ENCODE measurements at regions not wholly inside any gene's neighbourhood (a gene's known extent, or its start where the extent isn't known, plus 50 kb on each side); places are given as distances from the start of the nearest gene placed in this dataset.
"Not testable (repeated sequence)": the region's sequence is repeated elsewhere in the genome, so short reads cannot be mapped to it uniquely, and the experiment has no call there.

GRCh38 chr3:87780811-87781210, 278.0 kb downstream of the CGGBP1 start:
- Histone ChIP-seq H3K27ac (ENCODE audit: low read length) (no peak overlapping the region), H3K4me3 (ENCODE audit: low read length in 2 of 2) (no peak overlapping the region), H3K36me3 (ENCODE audit: control insufficient read depth in 2 of 2, insufficient read depth in 2 of 2, low read length in 2 of 2) (no peaks in the 10 kb centered on the region), H3K9ac (ENCODE audit: low read length in 2 of 2) (no peak overlapping the region), H3K9me3 (ENCODE audit: control insufficient read depth in 2 of 2, low read length in 2 of 2) (no peaks in the 10 kb centered on the region), H3K27me3 (ENCODE audit: control insufficient read depth in 1 of 2, insufficient read depth in 2 of 2, low read length in 2 of 2) (no peaks in the 10 kb centered on the region), H3K4me1 (ENCODE audit: control insufficient read depth, insufficient read depth, low read length) (no peaks in the 10 kb centered on the region)

- no peaks in the 10 kb centered on the region for H3K36me3 ChIP-seq (ENCODE audit: control insufficient read depth in 2 of 2, insufficient read depth in 2 of 2, low read length in 2 of 2)
- no peaks in the 10 kb centered on the region for H3K9me3 ChIP-seq (ENCODE audit: control insufficient read depth in 2 of 2, low read length in 2 of 2)
- no peak overlapping the region for H3K27ac ChIP-seq (ENCODE audit: low read length)
- no peaks in the 10 kb centered on the region for H3K4me1 ChIP-seq (ENCODE audit: control insufficient read depth, insufficient read depth, low read length)
- H3K9ac ChIP-seq (ENCODE audit: low read length in 2 of 2): no peak overlapping the region
- H3K4me3 ChIP-seq (ENCODE audit: low read length in 2 of 2): no peak overlapping the region
- no peaks in the 10 kb centered on the region for H3K27me3 ChIP-seq (ENCODE audit: control insufficient read depth in 1 of 2, insufficient read depth in 2 of 2, low read length in 2 of 2)
Observed at GRCh38 chr3:87778876-87779275, 279.9 kb downstream of the CGGBP1 start.

- Histone ChIP-seq H3K9me3 (ENCODE audit: control insufficient read depth in 2 of 2, low read length in 2 of 2) (no peaks in the 10 kb centered on the region), H3K4me3 (ENCODE audit: low read length in 2 of 2) (no peak overlapping the region), H3K4me1 (ENCODE audit: control insufficient read depth, insufficient read depth, low read length) (no peaks in the 10 kb centered on the region), H3K27me3 (ENCODE audit: control insufficient read depth in 1 of 2, insufficient read depth in 2 of 2, low read length in 2 of 2) (no peaks in the 10 kb centered on the region), H3K36me3 (ENCODE audit: control insufficient read depth in 2 of 2, insufficient read depth in 2 of 2, low read length in 2 of 2) (no peaks in the 10 kb centered on the region), H3K27ac (ENCODE audit: low read length) (no peak overlapping the region), H3K9ac (ENCODE audit: low read length in 2 of 2) (no peak overlapping the region)
Observed at GRCh38 chr3:87771337-87772192, 287.2 kb downstream of the CGGBP1 start.

GRCh38 chr3:87766721-87767120, 292.1 kb downstream of the CGGBP1 start:
- no peaks in the 10 kb centered on the region for H3K4me1 ChIP-seq (ENCODE audit: control insufficient read depth, insufficient read depth, low read length)
- no peaks in the 10 kb centered on the region for H3K9me3 ChIP-seq (ENCODE audit: control insufficient read depth in 2 of 2, low read length in 2 of 2)
- no peak overlapping the region for H3K9ac ChIP-seq (ENCODE audit: low read length in 2 of 2)
- no peaks in the 10 kb centered on the region for H3K27me3 ChIP-seq (ENCODE audit: control insufficient read depth in 1 of 2, insufficient read depth in 2 of 2, low read length in 2 of 2)
- no peak overlapping the region for H3K27ac ChIP-seq (ENCODE audit: low read length)
- no peaks in the 10 kb centered on the region for H3K36me3 ChIP-seq (ENCODE audit: control insufficient read depth in 2 of 2, insufficient read depth in 2 of 2, low read length in 2 of 2)
- H3K4me3 ChIP-seq (ENCODE audit: low read length in 2 of 2): no peak overlapping the region

GRCh38 chr3:87765256-87765655, 293.5 kb downstream of the CGGBP1 start:
- H3K36me3 ChIP-seq (ENCODE audit: control insufficient read depth in 2 of 2, insufficient read depth in 2 of 2, low read length in 2 of 2): no peaks in the 10 kb centered on the region
- H3K9ac ChIP-seq (ENCODE audit: low read length in 2 of 2): no peak overlapping the region
- H3K9me3 ChIP-seq (ENCODE audit: control insufficient read depth in 2 of 2, low read length in 2 of 2): no peaks in the 10 kb centered on the region
- no peaks in the 10 kb centered on the region for H3K27me3 ChIP-seq (ENCODE audit: control insufficient read depth in 1 of 2, insufficient read depth in 2 of 2, low read length in 2 of 2)
- H3K4me1 ChIP-seq (ENCODE audit: control insufficient read depth, insufficient read depth, low read length): no peaks in the 10 kb centered on the region
- no peak overlapping the region for H3K27ac ChIP-seq (ENCODE audit: low read length)
- H3K4me3 ChIP-seq (ENCODE audit: low read length in 2 of 2): no peak overlapping the region

- no peaks in the 10 kb centered on the region for H3K27me3 ChIP-seq (ENCODE audit: control insufficient read depth in 1 of 2, insufficient read depth in 2 of 2, low read length in 2 of 2)
- H3K27ac ChIP-seq (ENCODE audit: low read length): no peak overlapping the region
- H3K36me3 ChIP-seq (ENCODE audit: control insufficient read depth in 2 of 2, insufficient read depth in 2 of 2, low read length in 2 of 2): no peaks in the 10 kb centered on the region
- no peaks in the 10 kb centered on the region for H3K4me1 ChIP-seq (ENCODE audit: control insufficient read depth, insufficient read depth, low read length)
- H3K9me3 ChIP-seq (ENCODE audit: control insufficient read depth in 2 of 2, low read length in 2 of 2): no peaks in the 10 kb centered on the region
- no peak overlapping the region for H3K4me3 ChIP-seq (ENCODE audit: low read length in 2 of 2)
- H3K9ac ChIP-seq (ENCODE audit: low read length in 2 of 2): no peak overlapping the region
Observed at GRCh38 chr3:87761795-87762194, 297.0 kb downstream of the CGGBP1 start.

- Histone ChIP-seq H3K4me1 (ENCODE audit: control insufficient read depth, insufficient read depth, low read length) (no peaks in the 10 kb centered on the region), H3K9ac (ENCODE audit: low read length in 2 of 2) (no peak overlapping the region), H3K4me3 (ENCODE audit: low read length in 2 of 2) (no peak overlapping the region), H3K36me3 (ENCODE audit: control insufficient read depth in 2 of 2, insufficient read depth in 2 of 2, low read length in 2 of 2) (no peaks in the 10 kb centered on the region), H3K27ac (ENCODE audit: low read length) (no peak overlapping the region), H3K27me3 (ENCODE audit: control insufficient read depth in 1 of 2, insufficient read depth in 2 of 2, low read length in 2 of 2) (no peaks in the 10 kb centered on the region), H3K9me3 (ENCODE audit: control insufficient read depth in 2 of 2, low read length in 2 of 2) (no peaks in the 10 kb centered on the region)
Observed at GRCh38 chr3:87761341-87761740, 297.5 kb downstream of the CGGBP1 start.

GRCh38 chr3:87756616-87757015, 302.2 kb downstream of the CGGBP1 start:
- no peaks in the 10 kb centered on the region for H3K9me3 ChIP-seq (ENCODE audit: control insufficient read depth in 2 of 2, low read length in 2 of 2)
- H3K36me3 ChIP-seq (ENCODE audit: control insufficient read depth in 2 of 2, insufficient read depth in 2 of 2, low read length in 2 of 2): no peaks in the 10 kb centered on the region
- no peaks in the 10 kb centered on the region for H3K27me3 ChIP-seq (ENCODE audit: control insufficient read depth in 1 of 2, insufficient read depth in 2 of 2, low read length in 2 of 2)
- H3K4me1 ChIP-seq (ENCODE audit: control insufficient read depth, insufficient read depth, low read length): no peaks in the 10 kb centered on the region
- no peak overlapping the region for H3K4me3 ChIP-seq (ENCODE audit: low read length in 2 of 2)
- no peak overlapping the region for H3K9ac ChIP-seq (ENCODE audit: low read length in 2 of 2)
- no peak overlapping the region for H3K27ac ChIP-seq (ENCODE audit: low read length)

- Histone ChIP-seq H3K27me3 (ENCODE audit: control insufficient read depth in 1 of 2, insufficient read depth in 2 of 2, low read length in 2 of 2) (no peaks in the 10 kb centered on the region), H3K4me3 (ENCODE audit: low read length in 2 of 2) (no peak overlapping the region), H3K4me1 (ENCODE audit: control insufficient read depth, insufficient read depth, low read length) (no peaks in the 10 kb centered on the region), H3K27ac (ENCODE audit: low read length) (no peak overlapping the region), H3K36me3 (ENCODE audit: control insufficient read depth in 2 of 2, insufficient read depth in 2 of 2, low read length in 2 of 2) (no peaks in the 10 kb centered on the region), H3K9ac (ENCODE audit: low read length in 2 of 2) (no peak overlapping the region), H3K9me3 (ENCODE audit: control insufficient read depth in 2 of 2, low read length in 2 of 2) (no peaks in the 10 kb centered on the region)
Observed at GRCh38 chr3:87755852-87756251, 303.0 kb downstream of the CGGBP1 start.

- Histone ChIP-seq H3K4me1 (ENCODE audit: control insufficient read depth, insufficient read depth, low read length) (no peaks in the 10 kb centered on the region), H3K27me3 (ENCODE audit: control insufficient read depth in 1 of 2, insufficient read depth in 2 of 2, low read length in 2 of 2) (no peaks in the 10 kb centered on the region), H3K27ac (ENCODE audit: low read length) (no peak overlapping the region), H3K4me3 (ENCODE audit: low read length in 2 of 2) (no peak overlapping the region), H3K36me3 (ENCODE audit: control insufficient read depth in 2 of 2, insufficient read depth in 2 of 2, low read length in 2 of 2) (no peaks in the 10 kb centered on the region), H3K9ac (ENCODE audit: low read length in 2 of 2) (no peak overlapping the region), H3K9me3 (ENCODE audit: control insufficient read depth in 2 of 2, low read length in 2 of 2) (peaks cover 0 to 10% of the 10 kb centered on the region in 2 donors)
Observed at GRCh38 chr3:87742250-87742649, 316.6 kb downstream of the CGGBP1 start.

GRCh38 chr3:87740894-87741293, 317.9 kb downstream of the CGGBP1 start:
- H3K9ac ChIP-seq (ENCODE audit: low read length in 2 of 2); H3K27me3 ChIP-seq (ENCODE audit: control insufficient read depth in 1 of 2, insufficient read depth in 2 of 2, low read length in 2 of 2); H3K4me3 ChIP-seq (ENCODE audit: low read length in 2 of 2); H3K36me3 ChIP-seq (ENCODE audit: control insufficient read depth in 2 of 2, insufficient read depth in 2 of 2, low read length in 2 of 2); H3K4me1 ChIP-seq (ENCODE audit: control insufficient read depth, insufficient read depth, low read length); H3K27ac ChIP-seq (ENCODE audit: low read length): not testable (repeated sequence)
- H3K9me3 ChIP-seq (ENCODE audit: control insufficient read depth in 2 of 2, low read length in 2 of 2): peaks cover 0 to 10% of the 10 kb centered on the region in 2 donors

Data from stomach smooth muscle (tissue), 2 donors.